ENCODE measurements at regions not wholly inside any gene's neighbourhood (a gene's known extent, or its start where the extent isn't known, plus 50 kb on each side); places are given as distances from the start of the nearest gene placed in this dataset.

DNA sequence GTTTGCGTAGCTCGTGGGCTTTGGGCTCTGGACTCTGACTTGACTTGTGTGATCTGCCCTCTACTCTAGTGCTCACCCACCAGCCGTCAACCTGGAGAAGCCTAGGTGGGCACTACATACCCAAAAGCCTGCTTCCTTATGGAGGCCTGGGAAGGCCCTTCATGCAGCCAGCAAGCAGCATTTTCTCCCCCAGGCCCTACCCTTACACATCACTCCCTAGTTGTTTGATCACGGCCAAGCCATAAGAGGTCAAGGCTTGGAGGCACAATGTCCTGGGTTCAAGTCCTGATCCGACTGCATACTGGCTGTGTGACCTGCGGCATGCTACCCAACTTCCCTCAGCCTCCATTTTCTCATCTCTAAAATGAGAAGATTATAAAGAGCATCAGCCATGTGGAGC lies 151.3 kb upstream of the EGFLAM start:
- Histone ChIP-seq H3K9me3 (no peaks in the 10 kb centered on the region), H3K4me1 (no peaks in the 10 kb centered on the region), H3K4me3 (no peak overlapping the region), H3K27ac (replicated peaks in 1 of 4) (no peak overlapping the region), H3K36me3 (no peaks in the 10 kb centered on the region), H3K27me3 (no peaks in the 10 kb centered on the region)
- intact Hi-C loops (cut with DNase I), result no loop called here
- TF ChIP-seq POLR2A (IDR thresholded peaks at IDR 0.05; ENCODE audit: low read depth) (no peak), EP300 (IDR thresholded peaks at IDR 0.05) (no peak), POLR2AphosphoS5 (IDR thresholded peaks at IDR 0.05) (no peak)
- TF ChIP-seq, protein P1, sequence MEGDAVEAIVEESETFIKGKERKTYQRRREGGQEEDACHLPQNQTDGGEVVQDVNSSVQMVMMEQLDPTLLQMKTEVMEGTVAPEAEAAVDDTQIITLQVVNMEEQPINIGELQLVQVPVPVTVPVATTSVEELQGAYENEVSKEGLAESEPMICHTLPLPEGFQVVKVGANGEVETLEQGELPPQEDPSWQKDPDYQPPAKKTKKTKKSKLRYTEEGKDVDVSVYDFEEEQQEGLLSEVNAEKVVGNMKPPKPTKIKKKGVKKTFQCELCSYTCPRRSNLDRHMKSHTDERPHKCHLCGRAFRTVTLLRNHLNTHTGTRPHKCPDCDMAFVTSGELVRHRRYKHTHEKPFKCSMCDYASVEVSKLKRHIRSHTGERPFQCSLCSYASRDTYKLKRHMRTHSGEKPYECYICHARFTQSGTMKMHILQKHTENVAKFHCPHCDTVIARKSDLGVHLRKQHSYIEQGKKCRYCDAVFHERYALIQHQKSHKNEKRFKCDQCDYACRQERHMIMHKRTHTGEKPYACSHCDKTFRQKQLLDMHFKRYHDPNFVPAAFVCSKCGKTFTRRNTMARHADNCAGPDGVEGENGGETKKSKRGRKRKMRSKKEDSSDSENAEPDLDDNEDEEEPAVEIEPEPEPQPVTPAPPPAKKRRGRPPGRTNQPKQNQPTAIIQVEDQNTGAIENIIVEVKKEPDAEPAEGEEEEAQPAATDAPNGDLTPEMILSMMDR (IDR thresholded peaks at IDR 0.05), result no peak
- WGBS, result 96% methylated on average over 6 of the region's 6 CpGs
- DNase-seq (ENCODE audit: extremely low spot score), result peak; percentile 64

DNA sequence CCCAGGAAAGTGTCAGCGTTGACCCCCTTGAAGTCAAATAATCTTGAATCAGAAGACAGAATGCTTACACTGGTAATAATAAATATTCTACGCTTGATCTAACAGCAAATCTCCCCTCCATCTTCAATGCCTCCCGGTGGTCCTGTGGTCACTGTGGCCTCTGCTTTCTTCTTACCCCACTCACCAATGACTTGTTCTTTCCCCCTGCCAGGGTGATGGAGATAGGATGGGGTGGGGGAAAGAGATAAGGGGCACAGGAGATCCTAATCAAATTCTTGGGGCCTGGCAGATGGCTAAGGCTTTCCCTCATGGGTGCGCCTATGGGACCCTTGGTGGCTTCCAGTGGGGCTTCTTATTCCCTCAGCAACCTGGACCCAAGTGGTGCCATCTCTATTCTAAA lies 152.6 kb upstream of the EGFLAM start:
- Histone ChIP-seq H3K27me3 (no peaks in the 10 kb centered on the region), H3K9me3 (no peaks in the 10 kb centered on the region), H3K4me3 (no peak overlapping the region), H3K4me1 (no peaks in the 10 kb centered on the region), H3K36me3 (no peaks in the 10 kb centered on the region), H3K27ac (replicated peaks in 1 of 4) (no peak overlapping the region)
- 87% methylated on average over 4 of the region's 4 CpGs for WGBS
- intact Hi-C loops (cut with DNase I), result no loop called here
- TF ChIP-seq, protein P1 (IDR thresholded peaks at IDR 0.05), result no peak
- no peak for TF ChIP-seq POLR2A (IDR thresholded peaks at IDR 0.05; ENCODE audit: low read depth)
- no peak for TF ChIP-seq EP300 (IDR thresholded peaks at IDR 0.05)
- no peak for TF ChIP-seq POLR2AphosphoS5 (IDR thresholded peaks at IDR 0.05)
- DNase-seq (ENCODE audit: extremely low spot score), result no peak

DNA sequence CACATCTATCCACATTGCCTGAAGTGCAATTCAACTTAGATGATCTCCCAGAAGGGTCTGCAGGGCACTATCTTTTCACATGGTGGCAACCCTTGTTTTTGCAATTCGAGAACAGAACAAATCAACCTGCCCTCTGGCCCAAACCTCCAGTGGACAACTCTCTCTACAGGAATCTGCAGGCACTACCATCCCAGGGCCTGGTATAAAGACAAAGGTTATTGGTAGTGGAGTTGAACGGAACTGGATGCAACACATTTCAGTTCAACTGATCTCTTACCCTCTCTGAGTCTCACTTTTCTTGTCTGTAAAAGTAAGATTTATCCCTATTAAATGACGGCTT lies 153.2 kb upstream of the EGFLAM start:
- Histone ChIP-seq H3K4me3 (no peak overlapping the region), H3K9me3 (no peaks in the 10 kb centered on the region), H3K27ac (replicated peaks in 1 of 4) (no peak overlapping the region), H3K4me1 (no peaks in the 10 kb centered on the region), H3K27me3 (no peaks in the 10 kb centered on the region), H3K36me3 (no peaks in the 10 kb centered on the region)
- no peak for TF ChIP-seq POLR2A (IDR thresholded peaks at IDR 0.05; ENCODE audit: low read depth)
- TF ChIP-seq EP300 (IDR thresholded peaks at IDR 0.05), result no peak
- TF ChIP-seq, protein P1 (IDR thresholded peaks at IDR 0.05), result no peak
- TF ChIP-seq POLR2AphosphoS5 (IDR thresholded peaks at IDR 0.05), result no peak
- peak; percentile 77 for DNase-seq (ENCODE audit: extremely low spot score)
- 80% methylated on average over 3 of the region's 3 CpGs for WGBS
- intact Hi-C loops (cut with DNase I), result no loop called here

DNA sequence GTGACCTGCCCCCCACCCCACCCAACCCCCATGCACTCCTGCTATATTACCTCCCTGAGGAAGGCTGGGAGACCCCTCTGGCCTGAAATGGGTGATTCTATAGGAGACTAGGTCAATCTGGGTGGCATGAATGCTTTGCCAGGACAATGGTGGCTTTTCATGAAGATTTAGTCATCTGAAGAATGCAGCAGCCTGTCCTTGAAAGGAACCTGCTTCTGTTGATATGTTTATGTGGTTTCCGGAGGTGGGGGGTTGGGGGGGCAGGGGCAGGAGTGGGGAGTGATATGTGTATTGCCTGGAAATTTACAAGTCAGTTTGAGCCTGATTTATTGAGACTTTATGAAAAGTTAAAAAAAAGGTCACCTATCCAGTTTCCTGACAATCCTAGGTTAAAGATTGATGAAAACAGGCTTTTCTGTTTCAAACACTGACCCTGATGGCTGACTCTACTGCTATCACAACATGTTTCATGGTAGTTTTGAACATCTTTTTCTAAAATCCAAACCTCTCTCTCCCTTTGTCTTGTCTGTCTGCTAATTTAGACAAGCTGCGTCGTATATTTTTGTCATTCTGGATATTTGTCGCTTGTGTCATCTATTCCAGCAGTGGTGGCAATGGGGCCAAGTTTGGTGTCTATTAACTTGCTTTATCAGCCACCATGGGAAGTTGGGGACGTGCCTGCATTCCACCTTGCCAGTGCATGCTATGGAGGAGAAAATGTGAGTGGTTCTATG lies 153.7 kb upstream of the EGFLAM start:
- WGBS, result 72% methylated on average over 5 of the region's 5 CpGs

More for the DNA sequence above, 153.7 kb upstream of the EGFLAM start:
- Histone ChIP-seq H3K36me3 (no peaks in the 10 kb centered on the region), H3K4me1 (no peaks in the 10 kb centered on the region), H3K27me3 (no peaks in the 10 kb centered on the region), H3K9me3 (no peaks in the 10 kb centered on the region), H3K4me3 (no peak overlapping the region), H3K27ac (replicated peaks in 1 of 4) (no peak overlapping the region)
- intact Hi-C loops (cut with DNase I), result no loop called here
- TF ChIP-seq POLR2AphosphoS5 (IDR thresholded peaks at IDR 0.05), result no peak
- no peak for TF ChIP-seq EP300 (IDR thresholded peaks at IDR 0.05)
- TF ChIP-seq POLR2A (IDR thresholded peaks at IDR 0.05; ENCODE audit: low read depth), result no peak
- TF ChIP-seq, protein P1 (IDR thresholded peaks at IDR 0.05), result no peak
- peak; percentile 78 for DNase-seq (ENCODE audit: extremely low spot score)
